ENCODE measurements at regions not wholly inside any gene's neighbourhood (a gene's known extent, or its start where the extent isn't known, plus 50 kb on each side); places are given as distances from the start of the nearest gene placed in this dataset.

- no peak overlapping the region for H3K27ac ChIP-seq
- TF ChIP-seq POLR2A (IDR thresholded peaks at IDR 0.05) (no peak), CTCF (IDR thresholded peaks at IDR 0.05) (no peak), EP300 (IDR thresholded peaks at IDR 0.05) (no peak), POLR2AphosphoS5 (IDR thresholded peaks at IDR 0.05) (no peak)
- H3K4me3 ChIP-seq = no peak overlapping the region
Observed at GRCh38 chr12:85714425-85714824, 121.8 kb downstream of the RASSF9 start.

DNA sequence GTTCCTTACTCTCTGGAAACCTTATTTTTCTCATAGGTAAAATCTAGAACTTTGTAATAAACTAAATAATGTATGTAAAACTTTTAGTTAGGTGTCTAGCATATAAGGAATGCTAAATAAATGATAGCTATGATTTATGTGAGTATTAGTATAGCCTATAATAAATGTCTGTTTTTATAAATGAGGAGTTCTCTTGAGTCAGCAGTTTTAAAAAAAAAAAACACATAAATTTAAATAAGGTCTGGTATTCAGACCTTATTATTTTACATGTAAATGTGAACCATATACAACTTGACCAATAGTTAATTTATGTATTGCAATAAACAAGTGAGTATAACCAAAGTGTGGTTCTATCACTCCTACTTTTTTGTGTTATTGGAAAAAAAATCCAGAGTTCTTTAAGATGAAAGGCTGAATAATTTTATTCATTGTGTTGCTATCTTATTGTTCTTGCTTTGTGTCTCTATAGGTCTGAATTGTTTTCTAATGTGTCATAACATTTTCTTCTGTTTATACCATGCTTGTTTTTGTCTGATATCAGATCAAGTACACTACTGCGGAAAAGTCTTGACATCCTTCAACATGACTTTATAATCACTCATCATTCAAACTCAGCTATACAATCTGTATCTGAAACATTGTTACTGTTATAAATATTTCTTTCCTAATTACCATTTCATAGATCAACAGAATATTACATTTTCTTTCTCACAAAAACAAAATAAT, 115.7 kb downstream of the RASSF9 start:
- no peak overlapping the region for H3K4me3 ChIP-seq
- H3K36me3 ChIP-seq = no peaks in the 10 kb centered on the region
- no peak for ATAC-seq
- no peaks in the 10 kb centered on the region for H3K4me1 ChIP-seq
- peaks cover 0 to 14% (median 0%) of the 10 kb centered on the region in 3 donors for H3K9me3 ChIP-seq
- WGBS, 2 donors (ENCODE audit: low coverage in 1 of 2) = 69 to 80% methylated on average over 1 of the region's 1 CpG
- no peak for TF ChIP-seq POLR2AphosphoS5 (IDR thresholded peaks at IDR 0.05)
- no peak for TF ChIP-seq EP300 (IDR thresholded peaks at IDR 0.05)
- no peak for TF ChIP-seq CTCF (IDR thresholded peaks at IDR 0.05)
- no peak for TF ChIP-seq POLR2A (IDR thresholded peaks at IDR 0.05)
- H3K27ac ChIP-seq = no peak overlapping the region
- H3K27me3 ChIP-seq = no peaks in the 10 kb centered on the region

More at GRCh38 chr12:85714425-85714824, 121.8 kb downstream of the RASSF9 start:
- H3K27me3 ChIP-seq = no peaks in the 10 kb centered on the region
- peaks cover 0 to 26% (median 0%) of the 10 kb centered on the region in 3 donors for H3K4me1 ChIP-seq
- no peaks in the 10 kb centered on the region for H3K36me3 ChIP-seq
- ATAC-seq = no peak
- 100% methylated on average over 1 of the region's 1 CpG for WGBS, 2 donors (ENCODE audit: low coverage in 1 of 2)
- H3K9me3 ChIP-seq = peaks cover 0 to 14% (median 0%) of the 10 kb centered on the region in 3 donors

- H3K4me3 ChIP-seq = no peak overlapping the region
- TF ChIP-seq POLR2A (IDR thresholded peaks at IDR 0.05) = no peak
- TF ChIP-seq EP300 (IDR thresholded peaks at IDR 0.05) = no peak
- no peak for TF ChIP-seq CTCF (IDR thresholded peaks at IDR 0.05)
- TF ChIP-seq POLR2AphosphoS5 (IDR thresholded peaks at IDR 0.05) = no peak
- no peaks in the 10 kb centered on the region for H3K4me1 ChIP-seq
- 73 to 81% methylated on average over 2 of the region's 2 CpGs for WGBS, 2 donors (ENCODE audit: low coverage in 1 of 2)
- H3K27ac ChIP-seq = no peak overlapping the region
- no peaks in the 10 kb centered on the region for H3K27me3 ChIP-seq
- H3K36me3 ChIP-seq = no peaks in the 10 kb centered on the region
- no peak for ATAC-seq
- H3K9me3 ChIP-seq = no peaks in the 10 kb centered on the region
Observed at GRCh38 chr12:85725991-85726390, 110.2 kb downstream of the RASSF9 start.

DNA sequence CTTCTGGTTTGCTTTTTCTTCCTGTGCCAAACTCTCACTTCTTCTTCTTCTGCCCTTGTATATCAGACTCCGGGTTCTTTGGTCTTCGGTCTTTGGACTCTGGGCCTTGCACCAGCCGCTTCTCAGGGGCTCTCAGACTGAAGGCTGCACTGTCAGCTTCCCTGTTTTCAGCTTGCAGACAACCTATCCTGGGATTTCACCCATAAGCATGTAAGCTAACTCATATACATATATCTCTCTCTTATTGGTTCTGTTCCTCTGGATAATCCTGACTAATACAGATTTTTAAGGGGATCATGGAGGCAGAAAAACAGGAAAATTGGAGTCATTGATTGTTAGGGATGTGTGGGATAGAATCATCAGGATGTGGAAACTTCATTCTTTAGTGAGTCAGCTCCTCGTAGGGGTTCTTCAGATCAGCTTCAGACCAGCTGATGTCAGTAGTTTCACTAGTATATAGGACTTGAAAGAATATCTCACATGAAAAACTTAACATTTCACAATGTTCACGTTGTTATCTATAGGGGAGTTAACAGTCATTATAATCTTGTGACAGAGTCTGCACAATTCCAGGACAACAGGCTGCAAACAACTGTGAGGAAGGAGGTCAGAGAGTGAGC, 102.9 kb downstream of the RASSF9 start:
- no peaks in the 10 kb centered on the region for H3K4me1 ChIP-seq
- whole genome bisulfite sequencing, 2 donors (ENCODE audit: low coverage in 1 of 2) = 64 to 72% methylated on average over 2 to 5 of the region's 5 CpGs
- no peak for TF ChIP-seq CTCF (IDR thresholded peaks at IDR 0.05)
- no peak for TF ChIP-seq POLR2AphosphoS5 (IDR thresholded peaks at IDR 0.05)
- TF ChIP-seq EP300 (IDR thresholded peaks at IDR 0.05) = no peak
- TF ChIP-seq POLR2A (IDR thresholded peaks at IDR 0.05) = no peak
- no peak overlapping the region for H3K4me3 ChIP-seq
- no peak for ATAC-seq
- no peak overlapping the region for H3K27ac ChIP-seq
- no peaks in the 10 kb centered on the region for H3K9me3 ChIP-seq
- no peaks in the 10 kb centered on the region for H3K27me3 ChIP-seq
- H3K36me3 ChIP-seq = no peaks in the 10 kb centered on the region

DNA sequence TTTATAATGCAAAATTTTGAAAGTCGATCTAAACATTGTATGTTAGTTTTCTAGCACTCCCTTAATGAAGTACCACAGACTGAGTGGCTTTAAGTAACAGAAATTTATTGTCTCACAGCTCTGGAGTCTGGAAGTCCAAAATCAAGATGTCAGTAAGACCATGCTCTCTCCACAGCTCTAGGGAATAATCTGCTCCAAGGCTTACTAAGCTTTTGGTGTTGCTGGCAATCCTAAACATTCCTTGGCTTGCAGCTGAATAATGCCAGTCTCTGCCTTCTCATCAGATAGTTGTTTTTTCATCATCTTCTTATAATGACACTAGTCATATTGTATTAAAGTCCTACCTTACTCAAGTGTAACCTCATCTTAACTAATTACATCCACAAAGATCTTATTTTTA, 102.2 kb downstream of the RASSF9 start:
- WGBS, 2 donors (ENCODE audit: low coverage in 1 of 2) = 86 to 100% methylated on average over 1 of the region's 1 CpG
- H3K4me1 ChIP-seq = no peaks in the 10 kb centered on the region
- H3K36me3 ChIP-seq = no peaks in the 10 kb centered on the region
- TF ChIP-seq POLR2A (IDR thresholded peaks at IDR 0.05) (no peak), EP300 (IDR thresholded peaks at IDR 0.05) (no peak), CTCF (IDR thresholded peaks at IDR 0.05) (no peak), POLR2AphosphoS5 (IDR thresholded peaks at IDR 0.05) (no peak)
- no peaks in the 10 kb centered on the region for H3K9me3 ChIP-seq
- no peak for ATAC-seq
- no peak overlapping the region for H3K27ac ChIP-seq
- no peaks in the 10 kb centered on the region for H3K27me3 ChIP-seq
- no peak overlapping the region for H3K4me3 ChIP-seq
